GM21515 (cell line): ENCODE measurements at regions not wholly inside any gene's neighbourhood (a gene's known extent, or its start where the extent isn't known, plus 50 kb on each side); places are given as distances from the start of the nearest gene placed in this dataset.

ENCODE experiments used
- ATAC-seq: cut with Tn5 transposase; IDR thresholded peaks from one replicate; pipeline ENCODE4 v1.9.1; 2021; ENCODE audit not compliant: unreplicated experiment

GRCh38 chr6:22045261-22045912 lies 251.4 kb downstream of the PRL start:
- no peak for ATAC-seq

GRCh38 chr6:22049002-22049401 lies 247.8 kb downstream of the PRL start:
- ATAC-seq, result no peak

- ATAC-seq, result no peak
Measured at GRCh38 chr6:22053391-22053997, 243.3 kb downstream of the PRL start.

GRCh38 chr6:22056398-22056797 lies 240.4 kb downstream of the PRL start:
- no peak for ATAC-seq

- ATAC-seq, result no peak
Measured at GRCh38 chr6:22057962-22058361, 238.9 kb downstream of the PRL start.

- no peak for ATAC-seq
Measured at GRCh38 chr6:22059126-22059525, 237.7 kb downstream of the PRL start.

- ATAC-seq, result no peak
Measured at GRCh38 chr6:22059946-22060345, 236.9 kb downstream of the PRL start.

- ATAC-seq, result peak; percentile 68
Measured at GRCh38 chr6:22062807-22063408, 233.9 kb downstream of the PRL start.

GRCh38 chr6:22064558-22064957 lies 232.3 kb downstream of the PRL start:
- no peak for ATAC-seq

GRCh38 chr6:22067122-22067521 lies 229.7 kb downstream of the PRL start:
- no peak for ATAC-seq

- no peak for ATAC-seq
Measured at GRCh38 chr6:22067671-22068070, 229.2 kb downstream of the PRL start.

GRCh38 chr6:22068561-22069305 lies 228.1 kb downstream of the PRL start:
- ATAC-seq, result peak; percentile 53

- no peak for ATAC-seq
Measured at GRCh38 chr6:22069306-22069800, 227.5 kb downstream of the PRL start.

- no peak for ATAC-seq
Measured at GRCh38 chr6:22071270-22072041, 225.4 kb downstream of the PRL start.

- ATAC-seq, result no peak
Measured at GRCh38 chr6:22072949-22073348, 223.9 kb downstream of the PRL start.

- no peak for ATAC-seq
Measured at GRCh38 chr6:22073516-22074198, 223.2 kb downstream of the PRL start.

- ATAC-seq, result no peak
Measured at GRCh38 chr6:22078288-22078687, 218.5 kb downstream of the PRL start.

GRCh38 chr6:22078802-22079545 lies 217.9 kb downstream of the PRL start:
- no peak for ATAC-seq

- no peak for ATAC-seq
Measured at GRCh38 chr6:22079783-22080182, 217.1 kb downstream of the PRL start.

GRCh38 chr6:22081709-22082108 lies 215.1 kb downstream of the PRL start:
- no peak for ATAC-seq
